HepG2 (cell line): ENCODE measurements at regions not wholly inside any gene's neighbourhood (a gene's known extent, or its start where the extent isn't known, plus 50 kb on each side); places are given as distances from the start of the nearest gene placed in this dataset.

Experiments used
- ATF5 ChIP-seq: sonication (generic); formaldehyde crosslinking; IDR thresholded peaks from 2 replicates; pipeline ENCODE4 v1.4.0; 2020; ENCODE audit warnings: mild to moderate bottlenecking, low read depth, missing genetic modification reagents
- GLMP ChIP-seq: sonication (generic); formaldehyde crosslinking; IDR thresholded peaks from 2 replicates; pipeline ENCODE4 v1.9.0; 2021; ENCODE audit warnings: missing genetic modification reagents, mild to moderate bottlenecking, borderline replicate concordance
- HOXA7 ChIP-seq: sonication (generic); formaldehyde crosslinking; IDR thresholded peaks from 2 replicates; pipeline ENCODE4 v1.8.1; 2022; ENCODE audit warnings: mild to moderate bottlenecking, missing genetic modification reagents, moderate library complexity
- ISX ChIP-seq: sonication (generic); formaldehyde crosslinking; conservative IDR thresholded peaks from 2 replicates; pipeline ENCODE4 v1.5.0; 2020; ENCODE audit warnings: missing genetic modification reagents
- POLR2AphosphoS5 ChIP-seq: IDR thresholded peaks from 2 replicates; pipeline ENCODE4 v1.6.1; 2012; ENCODE audit warnings: low read depth, low read length
- PRDM10 ChIP-seq: sonication (generic); formaldehyde crosslinking; IDR thresholded peaks from 2 replicates; pipeline ENCODE4 v1.4.0; 2020; ENCODE audit warnings: low read depth, missing genetic modification reagents
- SAP130 ChIP-seq: IDR thresholded peaks from 2 replicates; pipeline ENCODE4 v1.6.1; 2016; ENCODE audit warnings: low read depth
- SCMH1 ChIP-seq: sonication (generic); formaldehyde crosslinking; IDR thresholded peaks from 2 replicates; pipeline ENCODE4 v1.9.0; 2021; ENCODE audit warnings: missing genetic modification reagents, mild to moderate bottlenecking, borderline replicate concordance
- SMAD1 ChIP-seq: sonication (generic); formaldehyde crosslinking; IDR thresholded peaks from 2 replicates; pipeline ENCODE4 v1.4.0; 2020; ENCODE audit warnings: missing genetic modification reagents, low read depth, mild to moderate bottlenecking, borderline replicate concordance
- TCF7L2 ChIP-seq: IDR thresholded peaks from 2 replicates; pipeline ENCODE4 v1.6.1; 2011; ENCODE audit warnings: mild to moderate bottlenecking, low read depth, low read length, moderate library complexity
- ZNF142 ChIP-seq: sonication (generic); formaldehyde crosslinking; IDR thresholded peaks from 2 replicates; pipeline ENCODE4 v1.4.0; 2020; ENCODE audit warnings: missing genetic modification reagents
- ZNF253 ChIP-seq: sonication (generic); formaldehyde crosslinking; IDR thresholded peaks from 2 replicates; pipeline ENCODE4 v1.8.0; 2022; ENCODE audit warnings: mild to moderate bottlenecking, missing genetic modification reagents, borderline replicate concordance
- ZNF274 ChIP-seq: sonication (generic); formaldehyde crosslinking; IDR thresholded peaks from 2 replicates; pipeline ENCODE4 v1.5.1; 2020; ENCODE audit warnings: mild to moderate bottlenecking, missing genetic modification reagents
- ZNF280B ChIP-seq: sonication (generic); formaldehyde crosslinking; IDR thresholded peaks from 2 replicates; pipeline ENCODE4 v1.5.0; 2020; ENCODE audit warnings: missing genetic modification reagents, mild to moderate bottlenecking, borderline replicate concordance
- ZSCAN20 ChIP-seq: sonication (generic); formaldehyde crosslinking; IDR thresholded peaks from 2 replicates; pipeline ENCODE4 v1.4.0; 2020; ENCODE audit warnings: missing genetic modification reagents, mild to moderate bottlenecking, borderline replicate concordance

GRCh38 chr5:139733698-139734538 is 61.7 kb upstream of the PSD2 start (continued):
- TF ChIP-seq ZSCAN20 (CRISPR knock-in tag) (no peak), ZNF253 (CRISPR knock-in tag) (no peak; the same call in 1 of the 2 replicates), ATF5 (0 out of 2 replicates have a peak, but pooled peaks have one; percentile 36), TCF7L2 (no peak), ZNF280B (CRISPR knock-in tag) (no peak), ISX (CRISPR knock-in tag) (no peak), ZNF274 (CRISPR knock-in tag) (peak; percentile 54), SMAD1 (CRISPR knock-in tag) (peak; percentile 38; the same call in 1 of the 2 replicates), SCMH1 (CRISPR knock-in tag) (no peak), HOXA7 (CRISPR knock-in tag) (no peak), PRDM10 (CRISPR knock-in tag) (peak; percentile 89), POLR2AphosphoS5 (peak; percentile 92), ZNF142 (CRISPR knock-in tag) (peak; percentile 86), SAP130 (CRISPR knock-in tag) (peak; percentile 91), GLMP (CRISPR knock-in tag) (no peak)
